Transverse colon (tissue), 4 donors: ENCODE measurements at regions not wholly inside any gene's neighbourhood (a gene's known extent, or its start where the extent isn't known, plus 50 kb on each side); places are given as distances from the start of the nearest gene placed in this dataset.
A peak's percentile ranks its signal among the peaks of the same experiment; 100 is the strongest.

ENCODE experiments used
- DNase-seq: peaks from one replicate; pipeline ENCODE4 v3.0.0-alpha.2; 2019
- H3K27ac ChIP-seq, 4 donors: fragments of 200-600 bp; sonication (generic); 2 replicates each; pipeline ENCODE4 v1.5.1; 2016 to 2018; ENCODE audit warnings: inconsistent platforms in 4 of 4
- H3K27me3 ChIP-seq: fragments of 200-600 bp; sonication (generic); 2 replicates; pipeline ENCODE4 v1.5.1; 2017; ENCODE audit warnings: inconsistent platforms
- H3K36me3 ChIP-seq, 4 donors: fragments of 200-600 bp; sonication (generic); 2 replicates each; pipeline ENCODE4 v1.5.1; 2017 to 2019; ENCODE audit warnings: inconsistent platforms in 4 of 4
- H3K4me1 ChIP-seq, 4 donors: fragments of 200-600 bp; sonication (generic); 2 replicates each; pipeline ENCODE4 v1.5.1; 2017 to 2020; ENCODE audit warnings: inconsistent platforms in 4 of 4
- H3K4me3 ChIP-seq, 4 donors: fragments of 200-600 bp; sonication (generic); 1 replicate in 1 of 4; 2 replicates in 3 of 4; pipeline versions ENCODE4 v1.5.1 to v1.6.1; 2017 to 2019; ENCODE audit warnings: inconsistent platforms in 4 of 4
- H3K9me3 ChIP-seq, 2 donors: fragments of 200-600 bp; sonication (generic); 2 replicates each; pipeline ENCODE4 v1.5.1; 2017 to 2019; ENCODE audit warnings: inconsistent platforms in 2 of 2
- CTCF ChIP-seq, 5 experiments: fragments of 200-600 bp in 3 of 5; fragments of 450-650 bp in 2 of 5; sonication (generic) in 3 of 5; IDR thresholded peaks; 1 replicate in 2 of 5; 2 replicates in 3 of 5; pipeline ENCODE4 v1.5.1; 2016 to 2017; ENCODE audit warnings: antibody characterized with exemption in 5 of 5, inconsistent platforms in 3 of 5, mild to moderate bottlenecking in 2 of 5, moderate library complexity in 1 of 5
- EP300 ChIP-seq: sonication (generic); formaldehyde crosslinking; IDR thresholded peaks from one replicate; pipeline ENCODE4 v1.6.1; 2017; ENCODE audit warnings: antibody characterized with exemption, low read depth
- POLR2A ChIP-seq: fragments of 450-650 bp; IDR thresholded peaks from one replicate; pipeline ENCODE4 v1.6.1; 2016; ENCODE audit warnings: antibody characterized with exemption, mild to moderate bottlenecking, moderate library complexity
- POLR2AphosphoS5 ChIP-seq, 3 donors: sonication (generic); formaldehyde crosslinking; IDR thresholded peaks; one replicate each; pipeline ENCODE4 v1.6.1; 2016; ENCODE audit warnings: antibody characterized with exemption in 3 of 3
- WGBS, 2 donors: methylation state at CpG; one replicate each; pipeline ENCODE4 v1.1.5; 2018; ENCODE audit warnings: low coverage in 1 of 2; 5-methylcytosine and 5-hydroxymethylcytosine counted together
- in situ Hi-C, 4 donors: fragments of 200-750 bp; cut with MboI; loops; one replicate each; pipeline versions ENCODE4 v1.15.0 to v1.15.1; 2017; ENCODE audit warnings: low sequenced_read_pairs in 3 of 4, low pct_ligation_motif_present in 1 of 4, low pct_unique_long_range_greater_than_20kb in 1 of 4
- intact Hi-C: fragments of 100-400 bp; cut with DNase I; formaldehyde crosslinking; loops from one replicate; pipeline ENCODE4 v1.15.1; 2023; ENCODE audit warnings: low total_unique reads

- 55 to 69% methylated on average over 2 to 6 of the region's 6 CpGs for WGBS, 2 donors
- Histone ChIP-seq H3K27ac (no peak overlapping the region), H3K4me1 (peaks cover 0 to 5% (median 0%) of the 10 kb centered on the region in 4 donors), H3K4me3 (no peak overlapping the region), H3K27me3 (no peaks in the 10 kb centered on the region), H3K9me3 (no peaks in the 10 kb centered on the region), H3K36me3 (no peaks in the 10 kb centered on the region)
- no peak for DNase-seq
- TF ChIP-seq EP300 (no peak), POLR2A (no peak), CTCF (IDR thresholded peaks at IDR 0.05) (no peak), POLR2AphosphoS5 (IDR thresholded peaks at IDR 0.05) (no peak)
- intact Hi-C loops = no loop called here
- in situ Hi-C loops = no loop called here
These were observed 200.3 kb upstream of the PFN2 start for GRCh38 chr3:150170852-150171520.

- in situ Hi-C loops (no loop called here), intact Hi-C loops (no loop called here)
- 60 to 67% methylated on average over 4 to 5 of the region's 5 CpGs for whole genome bisulfite sequencing, 2 donors
- no peak overlapping the region for H3K4me3 ChIP-seq
- H3K9me3 ChIP-seq = no peaks in the 10 kb centered on the region
- TF ChIP-seq POLR2AphosphoS5 (IDR thresholded peaks at IDR 0.05) (peak in 1 of 3 donors; percentile 23), EP300 (no peak), CTCF (IDR thresholded peaks at IDR 0.05) (no peak), POLR2A (no peak)
- no peaks in the 10 kb centered on the region for H3K27me3 ChIP-seq
- H3K36me3 ChIP-seq = no peaks in the 10 kb centered on the region
- DNase-seq = no peak
- peaks cover 0 to 5% (median 0%) of the 10 kb centered on the region in 4 donors for H3K4me1 ChIP-seq
- no peak overlapping the region for H3K27ac ChIP-seq
These were observed 198.7 kb upstream of the PFN2 start for GRCh38 chr3:150169330-150169940.

- peaks cover 0 to 5% (median 0%) of the 10 kb centered on the region in 4 donors for H3K4me1 ChIP-seq
- no peaks in the 10 kb centered on the region for H3K27me3 ChIP-seq
- intact Hi-C loops (no loop called here), in situ Hi-C loops (no loop called here)
- no peak for DNase-seq
- no peak overlapping the region for H3K27ac ChIP-seq
- TF ChIP-seq POLR2A = no peak
- no peak for TF ChIP-seq EP300
- TF ChIP-seq CTCF (IDR thresholded peaks at IDR 0.05) = no peak
- no peak for TF ChIP-seq POLR2AphosphoS5 (IDR thresholded peaks at IDR 0.05)
- H3K4me3 ChIP-seq = no peak overlapping the region
- WGBS, 2 donors = 33 to 43% methylated on average over 2 of the region's 2 CpGs
- no peaks in the 10 kb centered on the region for H3K36me3 ChIP-seq
- H3K9me3 ChIP-seq = no peaks in the 10 kb centered on the region
These were observed 198.0 kb upstream of the PFN2 start for GRCh38 chr3:150168698-150169097.

GRCh38 chr3:150165396-150166094 lies 194.8 kb upstream of the PFN2 start:
- no peaks in the 10 kb centered on the region for H3K9me3 ChIP-seq
- in situ Hi-C loops (no loop called here), intact Hi-C loops (no loop called here)
- H3K4me3 ChIP-seq = no peak overlapping the region
- TF ChIP-seq EP300 (no peak), POLR2A (no peak), CTCF (IDR thresholded peaks at IDR 0.05) (no peak), POLR2AphosphoS5 (IDR thresholded peaks at IDR 0.05) (no peak)
- H3K4me1 ChIP-seq = no peaks in the 10 kb centered on the region
- no peak for DNase-seq
- H3K36me3 ChIP-seq = no peaks in the 10 kb centered on the region
- no peak overlapping the region for H3K27ac ChIP-seq
- H3K27me3 ChIP-seq = no peaks in the 10 kb centered on the region
